H54 (cell line): ENCODE measurements at regions not wholly inside any gene's neighbourhood (a gene's known extent, or its start where the extent isn't known, plus 50 kb on each side); places are given as distances from the start of the nearest gene placed in this dataset.
A peak's percentile ranks its signal among the peaks of the same experiment; 100 is the strongest.
"Not testable (repeated sequence)": the region's sequence is repeated elsewhere in the genome, so short reads cannot be mapped to it uniquely, and the experiment has no call there.

Source experiments
- DNase-seq: peaks from one replicate; pipeline ENCODE4 v3.0.0; 2011; ENCODE audit warnings: low spot score, mixed read lengths; ENCODE audit not compliant: insufficient read length
- FAIRE-seq: peaks from 3 replicates; lab custom pipeline; 2011; peaks lifted over from hg19 to GRCh38; lab: Jason Lieb, UNC
- POLR2A ChIP-seq: IDR thresholded peaks from 2 replicates; pipeline ENCODE4 v1.6.1; 2011; ENCODE audit warnings: low read depth, mild to moderate bottlenecking, low read length

- no peak for FAIRE-seq
- no peak for TF ChIP-seq POLR2A
- peak; percentile 38 for DNase-seq
Observed at GRCh38 chr1:157403203-157403602, 149.1 kb downstream of the FCRL5 start.

GRCh38 chr1:157400766-157401165 is 151.5 kb downstream of the FCRL5 start:
- FAIRE-seq (no peak), DNase-seq (no peak)
- TF ChIP-seq POLR2A: no peak

- TF ChIP-seq POLR2A: no peak
- DNase-seq: no peak
- FAIRE-seq: no peak
Observed at GRCh38 chr1:157399984-157400382, 152.3 kb downstream of the FCRL5 start.

- no peak for FAIRE-seq
- DNase-seq: no peak
- no peak for TF ChIP-seq POLR2A
Observed at GRCh38 chr1:157399343-157399983, 152.9 kb downstream of the FCRL5 start.

- TF ChIP-seq POLR2A: no peak
- DNase-seq (peak; percentile 55), FAIRE-seq (peak; percentile 81)
Observed at GRCh38 chr1:157390651-157391050, 161.7 kb downstream of the FCRL5 start.

GRCh38 chr1:157388057-157388456 is 164.3 kb downstream of the FCRL5 start:
- TF ChIP-seq POLR2A: no peak
- no peak for DNase-seq
- no peak for FAIRE-seq

- DNase-seq (no peak), FAIRE-seq (no peak)
- TF ChIP-seq POLR2A: no peak
Observed at GRCh38 chr1:157384258-157384657, 168.1 kb downstream of the FCRL5 start.

- no peak for TF ChIP-seq POLR2A
- FAIRE-seq (no peak), DNase-seq (no peak)
Observed at GRCh38 chr1:157382351-157382750, 170.0 kb downstream of the FCRL5 start.

- TF ChIP-seq POLR2A: no peak
- no peak for FAIRE-seq
- DNase-seq: no peak
Observed at GRCh38 chr1:157380523-157380922, 171.8 kb downstream of the FCRL5 start.

GRCh38 chr1:157377280-157377713 is 175.0 kb downstream of the FCRL5 start:
- not testable (repeated sequence) for FAIRE-seq, DNase-seq

GRCh38 chr1:157376681-157377080 is 175.6 kb downstream of the FCRL5 start:
- no peak for TF ChIP-seq POLR2A
- DNase-seq (no peak), FAIRE-seq (no peak)

- not testable (repeated sequence) for DNase-seq, FAIRE-seq
Observed at GRCh38 chr1:157372311-157372710, 180.0 kb downstream of the FCRL5 start.

GRCh38 chr1:157371826-157372225 is 180.5 kb downstream of the FCRL5 start:
- FAIRE-seq (no peak), DNase-seq (no peak)
- TF ChIP-seq POLR2A: no peak

- no peak for TF ChIP-seq POLR2A
- DNase-seq: no peak
- no peak for FAIRE-seq
Observed at GRCh38 chr1:157371221-157371620, 181.1 kb downstream of the FCRL5 start.

- no peak for TF ChIP-seq POLR2A
- FAIRE-seq (no peak), DNase-seq (no peak)
Observed at GRCh38 chr1:157370698-157371097, 181.6 kb downstream of the FCRL5 start.
